ENCODE measurements at regions not wholly inside any gene's neighbourhood (a gene's known extent, or its start where the extent isn't known, plus 50 kb on each side); places are given as distances from the start of the nearest gene placed in this dataset.
"Not testable (repeated sequence)": the region's sequence is repeated elsewhere in the genome, so short reads cannot be mapped to it uniquely, and the experiment has no call there.

DNA sequence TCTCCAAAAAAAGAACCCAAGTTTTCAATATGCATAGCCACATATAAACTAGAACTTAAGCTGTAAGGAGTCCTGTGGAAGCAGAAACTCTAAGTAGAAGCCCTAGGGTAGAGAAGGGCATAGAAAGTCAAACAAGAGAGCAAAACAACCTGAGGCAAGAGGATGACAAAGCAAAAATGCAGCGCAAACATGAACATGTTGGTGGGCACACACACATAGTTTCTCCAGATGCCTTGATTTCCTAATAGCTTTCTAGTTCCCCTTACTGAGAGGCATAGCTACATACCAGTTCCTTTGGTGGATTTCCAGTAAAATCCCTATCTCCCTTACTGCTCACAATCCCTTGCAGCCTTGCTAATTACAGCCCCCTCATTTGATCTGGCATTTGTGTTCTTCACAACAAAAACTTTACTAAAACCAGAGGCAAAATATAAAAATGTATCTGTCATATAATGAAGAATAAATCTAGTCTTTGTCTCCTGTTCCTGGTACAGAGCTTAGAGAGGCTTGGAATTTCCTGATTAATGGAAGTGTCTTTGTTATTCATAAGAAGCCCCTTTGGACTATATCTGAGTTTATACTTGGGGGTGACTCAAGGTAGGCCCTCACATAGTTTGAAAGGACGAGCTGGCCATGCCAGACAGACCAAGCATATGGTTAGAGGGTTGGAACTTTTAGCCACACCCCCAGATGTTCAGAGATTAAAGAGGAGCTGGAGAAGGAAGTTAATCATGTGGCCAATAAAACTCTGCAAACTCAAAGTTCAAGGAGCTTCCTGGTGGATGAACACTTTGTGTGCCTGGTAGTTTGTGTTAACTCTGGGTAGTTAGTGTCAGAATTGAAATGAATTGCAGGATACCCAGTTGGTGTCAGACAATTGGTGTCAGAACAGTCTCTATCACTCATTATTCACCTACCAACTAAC, 52.7 kb upstream of the ZCCHC13 start:
- DNase-seq (ENCODE audit: low spot score) = no peak

DNA sequence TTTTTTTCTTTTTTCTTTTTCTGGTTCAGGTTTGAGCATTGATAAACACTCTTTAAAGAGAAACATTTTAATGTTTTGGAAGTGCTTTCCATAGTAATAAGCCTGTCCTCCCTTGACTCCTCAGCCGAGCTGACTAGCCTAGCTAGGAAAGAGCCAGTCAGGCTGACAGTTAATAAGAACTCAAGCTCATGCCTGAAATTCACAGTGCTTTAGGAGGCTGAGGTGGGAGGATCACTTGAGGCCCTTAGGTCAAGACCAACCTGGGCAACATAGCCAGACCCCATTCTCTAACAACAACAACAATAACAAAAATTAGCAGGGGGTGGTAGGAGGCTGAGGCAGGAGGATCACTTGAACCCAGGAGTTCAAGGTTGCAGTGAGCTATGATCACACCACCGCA, 53.4 kb upstream of the ZCCHC13 start:
- no peak for DNase-seq (ENCODE audit: low spot score)

GRCh38 chrX:74249963-74250362, 54.0 kb upstream of the ZCCHC13 start:
- no peak for DNase-seq (ENCODE audit: low spot score)

DNA sequence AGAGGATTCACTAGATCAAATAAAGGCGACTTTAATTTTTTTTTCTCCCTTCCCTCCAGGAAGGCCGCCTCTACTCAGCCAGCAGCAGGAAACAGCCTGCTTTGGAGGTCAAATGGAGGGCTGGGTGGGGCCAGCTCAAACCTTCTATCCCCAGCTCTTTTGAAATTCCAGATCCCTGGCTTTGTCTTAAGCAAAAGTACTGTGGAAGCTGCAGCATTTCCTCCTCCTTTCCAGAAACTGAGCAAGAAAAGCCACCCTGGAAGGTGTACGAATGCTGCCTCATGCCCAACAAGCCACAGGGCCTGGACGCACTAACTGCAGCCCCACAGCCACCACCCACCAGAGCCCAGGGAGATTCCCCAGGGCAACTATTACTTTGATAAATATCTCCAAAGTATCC, 55.1 kb upstream of the ZCCHC13 start:
- DNase-seq (ENCODE audit: low spot score) = no peak

DNA sequence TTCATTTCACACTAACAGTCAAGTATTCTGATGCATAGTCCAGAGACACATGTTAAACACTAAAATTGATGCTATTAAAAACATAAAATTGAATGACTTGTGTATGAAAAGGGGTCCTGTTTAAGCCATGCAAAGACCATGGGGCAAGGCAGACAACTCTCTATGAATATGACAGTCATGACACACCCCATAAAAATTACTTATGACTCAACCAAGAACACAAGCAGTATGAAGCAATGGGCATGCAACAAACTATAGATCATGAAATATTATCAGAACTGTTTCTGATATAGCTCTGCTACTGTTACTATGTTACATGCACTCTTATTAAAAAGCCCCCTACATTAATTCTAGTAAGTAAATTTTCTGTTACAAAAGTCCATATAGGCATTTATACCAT, 57.5 kb upstream of the ZCCHC13 start:
- no peak for DNase-seq (ENCODE audit: low spot score)

- no peak for DNase-seq (ENCODE audit: low spot score)
Observed at GRCh38 chrX:74242484-74243138, 61.4 kb upstream of the ZCCHC13 start.

GRCh38 chrX:74242050-74242449, 61.9 kb upstream of the ZCCHC13 start:
- no peak for DNase-seq (ENCODE audit: low spot score)

DNA sequence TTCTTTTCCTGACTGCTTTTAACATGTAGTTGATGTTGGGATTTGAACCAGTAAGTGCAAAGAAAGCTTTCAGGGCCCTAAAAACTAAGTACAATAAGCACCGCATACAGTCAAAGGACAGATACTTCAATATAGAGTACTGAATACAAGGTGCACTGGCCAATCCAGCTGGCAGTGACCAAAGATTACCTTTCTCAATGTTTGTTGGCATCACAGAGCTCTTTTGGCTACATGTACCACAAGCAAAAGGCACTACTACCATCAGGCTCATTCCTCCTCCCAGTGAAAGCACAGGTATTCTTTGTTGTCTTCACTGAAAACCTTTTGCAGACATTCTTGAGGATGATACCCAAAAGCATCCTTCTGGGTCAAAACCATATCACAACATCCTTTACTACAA, 65.2 kb upstream of the ZCCHC13 start:
- DNase-seq (ENCODE audit: low spot score) = no peak

DNA sequence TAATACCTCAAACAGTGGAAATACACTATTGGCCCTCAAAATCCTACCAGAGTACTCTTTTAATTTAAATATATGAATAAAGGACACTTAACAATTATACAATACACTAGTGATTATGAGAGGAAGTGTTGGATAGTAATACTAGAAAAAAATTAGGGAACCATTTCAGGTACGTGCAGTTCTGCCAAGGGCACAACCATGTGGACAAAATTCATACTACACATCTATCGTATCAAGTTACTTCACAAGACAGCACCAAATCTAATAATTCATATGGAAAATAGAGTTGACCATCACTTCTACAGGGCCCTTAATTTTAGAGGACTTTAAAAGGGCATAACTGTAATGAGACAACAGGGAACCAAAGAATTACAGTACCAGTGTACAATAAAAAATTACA, 69.2 kb upstream of the ZCCHC13 start:
- DNase-seq (ENCODE audit: low spot score) = no peak

DNA sequence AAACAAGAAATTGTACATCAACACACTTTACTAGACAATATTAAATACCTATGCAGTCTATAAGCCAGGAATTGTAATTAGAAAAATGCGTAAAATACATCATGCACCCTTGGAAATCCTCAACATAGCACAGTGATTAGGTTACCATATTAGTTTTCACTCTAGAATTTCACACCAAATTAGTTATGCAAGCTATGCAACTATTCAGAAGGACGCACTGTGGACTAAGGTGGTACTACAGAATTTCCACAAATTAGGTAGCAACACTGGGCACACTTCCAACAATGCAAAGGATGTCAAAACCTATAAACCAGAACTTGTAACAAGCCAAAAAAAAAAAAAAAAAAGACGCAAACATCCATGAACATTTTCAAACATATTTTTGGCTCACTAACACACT, 71.1 kb upstream of the ZCCHC13 start:
- DNase-seq (ENCODE audit: low spot score) = no peak

- DNase-seq (ENCODE audit: low spot score) = no peak
Observed at GRCh38 chrX:74231625-74232024, 72.4 kb upstream of the ZCCHC13 start.

DNA sequence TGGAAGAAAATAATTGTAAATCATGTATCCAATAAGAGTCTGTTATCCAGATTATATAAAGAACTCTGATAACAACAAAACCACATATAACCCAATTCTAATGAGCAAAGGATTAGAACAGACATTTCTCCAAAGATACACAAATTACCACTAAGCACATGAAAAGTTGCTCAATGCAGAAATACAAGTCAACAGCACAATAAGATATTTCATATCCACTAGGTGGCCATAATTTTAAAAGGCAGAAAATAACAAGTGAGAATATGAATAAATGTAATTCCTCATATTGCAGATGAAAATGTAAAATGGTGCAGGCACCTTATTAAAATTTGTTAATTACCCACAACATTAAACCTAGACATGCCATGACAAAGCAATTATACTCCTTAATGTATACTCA, 73.9 kb upstream of the ZCCHC13 start:
- no peak for DNase-seq (ENCODE audit: low spot score)

GRCh38 chrX:74225111-74225510, 78.9 kb upstream of the ZCCHC13 start:
- DNase-seq (ENCODE audit: low spot score) = no peak

- no peak for DNase-seq (ENCODE audit: low spot score)
Observed at GRCh38 chrX:74220277-74220676, 83.7 kb upstream of the ZCCHC13 start.

DNA sequence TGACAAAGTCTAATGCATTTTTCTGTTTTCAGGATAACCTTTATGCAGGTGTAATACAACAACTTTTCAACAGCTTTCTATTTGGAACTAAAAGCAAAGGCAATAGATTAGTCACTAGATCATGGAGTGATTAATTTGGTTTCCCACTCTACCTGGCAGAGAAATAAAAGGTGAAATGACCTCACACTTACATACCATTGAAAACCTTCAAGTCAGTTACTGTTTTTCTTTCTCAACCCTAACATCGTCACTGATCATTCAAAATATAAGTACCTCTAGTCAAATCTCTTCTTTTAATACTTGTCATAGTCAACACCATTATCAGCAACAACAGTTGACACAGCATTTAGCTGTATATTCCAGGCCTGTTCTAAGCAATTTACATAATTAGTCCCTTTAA, 85.1 kb upstream of the ZCCHC13 start:
- no peak for DNase-seq (ENCODE audit: low spot score)

DNA sequence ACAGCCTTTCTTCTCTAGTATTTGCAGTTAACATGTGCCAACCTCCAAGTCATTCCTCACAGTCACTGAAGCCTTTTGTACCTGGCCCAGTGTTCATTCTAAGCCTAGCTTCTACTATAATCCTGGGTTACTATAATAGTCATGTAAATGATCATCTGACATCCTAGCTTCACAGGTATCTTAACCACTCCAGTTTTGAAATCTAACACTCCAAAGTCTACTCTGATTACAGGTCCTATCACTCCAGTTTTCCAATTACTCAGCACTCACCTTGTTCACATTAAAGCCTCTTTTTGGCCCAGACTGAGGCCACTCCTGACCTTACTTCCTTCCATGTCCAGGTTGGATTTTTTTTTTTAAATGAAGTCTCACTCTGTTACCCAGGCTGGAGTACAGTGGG, 87.6 kb upstream of the ZCCHC13 start:
- no peak for DNase-seq (ENCODE audit: low spot score)

- no peak for DNase-seq (ENCODE audit: low spot score)
Observed at GRCh38 chrX:74211911-74212310, 92.1 kb upstream of the ZCCHC13 start.

DNA sequence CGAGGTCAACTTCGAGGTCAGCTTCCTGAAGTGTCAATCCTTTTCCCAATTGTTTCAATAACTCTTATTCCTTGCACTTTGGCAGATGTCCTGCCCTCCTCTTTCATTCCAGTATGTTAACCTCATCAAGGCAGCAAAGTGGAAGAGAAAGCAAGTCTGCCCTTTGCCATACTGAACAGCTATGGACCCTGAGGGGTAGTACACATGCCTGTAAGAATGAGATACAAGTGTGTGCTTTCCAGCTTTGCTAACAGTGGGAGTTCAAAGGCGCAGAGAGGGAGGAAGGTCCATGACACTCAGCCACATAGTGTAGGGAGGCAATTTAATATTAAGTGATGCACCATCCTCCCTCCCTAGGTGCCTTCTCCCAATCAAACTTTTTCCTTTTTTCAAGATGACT, 96.4 kb upstream of the ZCCHC13 start:
- no peak for DNase-seq (ENCODE audit: low spot score)

DNA sequence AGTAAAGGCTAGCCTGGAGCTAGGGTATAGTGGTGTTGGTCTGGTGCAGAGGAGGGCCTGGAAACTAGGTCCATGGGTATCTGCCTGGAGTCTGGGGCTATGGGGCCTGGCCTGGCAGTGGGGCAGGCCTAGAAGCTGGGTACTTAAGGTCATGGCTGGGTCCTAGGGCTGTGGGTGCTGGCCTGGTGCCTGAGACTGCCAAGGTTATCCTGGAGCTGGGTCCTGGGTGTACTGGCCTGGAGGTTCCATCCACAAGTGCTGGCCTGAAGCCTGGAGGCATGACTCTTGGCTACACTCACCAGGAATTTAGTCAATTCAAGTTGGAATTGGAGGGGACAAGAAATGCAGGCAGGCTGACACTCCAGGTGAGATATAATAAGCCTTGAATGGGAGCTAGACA, 108.4 kb upstream of the ZCCHC13 start:
- no peak for DNase-seq (ENCODE audit: low spot score)

GRCh38 chrX:74195120-74195519, 108.9 kb upstream of the ZCCHC13 start:
- DNase-seq (ENCODE audit: low spot score) = no peak

- DNase-seq (ENCODE audit: low spot score) = no peak
Observed at GRCh38 chrX:74187211-74187610, 116.8 kb upstream of the ZCCHC13 start.

DNA sequence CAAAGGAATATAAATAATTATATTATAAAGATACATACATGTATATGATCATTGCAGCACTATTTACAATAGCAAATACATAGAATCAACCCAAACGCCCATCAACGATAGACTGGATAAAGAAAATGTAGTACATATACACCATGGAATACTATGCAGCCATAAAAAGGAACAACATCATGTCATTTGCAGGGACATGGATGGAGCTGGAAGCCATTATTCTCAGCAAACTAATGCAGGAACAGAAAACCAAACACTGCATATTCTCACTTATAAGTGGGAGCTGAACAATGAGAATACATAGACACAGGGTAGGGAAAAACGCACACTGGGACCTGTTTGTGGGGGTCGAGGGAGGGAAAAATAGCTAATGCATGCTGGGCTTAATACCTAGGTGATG, 120.9 kb upstream of the ZCCHC13 start:
- not testable (repeated sequence) for DNase-seq (ENCODE audit: low spot score)

DNA sequence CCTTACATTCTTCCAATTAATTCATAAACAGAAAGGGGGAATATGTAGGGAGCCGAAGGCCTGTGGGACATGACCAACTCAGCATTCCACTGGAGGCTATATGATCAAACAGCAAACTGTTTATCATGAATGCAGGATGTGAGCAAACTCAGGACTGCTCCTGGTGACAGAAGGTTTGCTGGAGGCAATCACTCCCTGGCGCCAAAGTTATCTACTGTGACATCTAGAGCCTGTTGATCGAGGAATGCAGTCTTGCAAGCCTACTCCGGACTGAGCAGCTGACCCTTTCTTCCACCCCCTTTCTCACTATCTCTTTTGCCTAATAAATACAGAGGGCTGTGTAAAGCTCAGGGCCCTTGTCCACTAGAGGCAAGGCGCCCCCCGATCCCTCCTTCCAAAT, 122.0 kb upstream of the ZCCHC13 start:
- DNase-seq (ENCODE audit: low spot score) = not testable (repeated sequence)

GRCh38 chrX:74180716-74181115, 123.3 kb upstream of the ZCCHC13 start:
- no peak for DNase-seq (ENCODE audit: low spot score)

All from CD4-positive, alpha-beta T cell treated with Interleukin-15 for 4 hours (primary cell).